ENCODE measurements at regions not wholly inside any gene's neighbourhood (a gene's known extent, or its start where the extent isn't known, plus 50 kb on each side); places are given as distances from the start of the nearest gene placed in this dataset.

DNA sequence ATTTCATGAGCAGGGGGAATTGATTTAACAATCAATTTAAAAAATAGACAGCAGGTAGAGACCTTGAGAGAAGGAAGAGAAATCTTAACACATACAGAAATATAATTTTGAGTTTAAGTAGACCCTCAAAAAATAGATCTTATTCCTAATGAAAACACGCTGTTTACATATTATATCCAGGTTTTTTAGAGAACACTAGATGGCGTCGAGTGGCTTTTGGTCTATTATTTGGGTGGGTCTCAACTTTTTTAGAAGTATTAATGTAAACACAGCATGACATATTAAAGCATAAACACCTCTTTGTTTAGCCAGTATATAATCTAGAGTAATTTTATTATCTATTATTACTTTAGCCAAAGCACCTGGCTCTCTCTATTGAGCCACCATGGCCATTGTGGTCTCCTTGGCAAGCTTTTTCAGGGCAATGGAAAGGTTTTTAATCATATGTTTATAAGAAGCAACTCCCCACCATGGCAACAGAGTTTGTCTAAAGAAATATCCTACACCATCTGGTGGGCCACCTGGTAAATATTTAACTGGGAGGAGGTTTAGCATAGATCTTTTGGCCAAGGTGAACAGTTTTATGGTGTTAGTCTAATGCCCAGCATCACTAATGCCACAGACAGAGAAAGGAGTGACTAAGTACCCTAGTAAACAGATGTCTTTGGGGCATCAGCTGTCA is 59.7 kb upstream of the PRSS1 start:
- intact Hi-C loops (cut with DNase I; ENCODE audit: low total_unique reads), result no loop called here
- no peak for DNase-seq
- TF ChIP-seq POLR2A (IDR thresholded peaks at IDR 0.05), result no peak
- TF ChIP-seq, protein P1, sequence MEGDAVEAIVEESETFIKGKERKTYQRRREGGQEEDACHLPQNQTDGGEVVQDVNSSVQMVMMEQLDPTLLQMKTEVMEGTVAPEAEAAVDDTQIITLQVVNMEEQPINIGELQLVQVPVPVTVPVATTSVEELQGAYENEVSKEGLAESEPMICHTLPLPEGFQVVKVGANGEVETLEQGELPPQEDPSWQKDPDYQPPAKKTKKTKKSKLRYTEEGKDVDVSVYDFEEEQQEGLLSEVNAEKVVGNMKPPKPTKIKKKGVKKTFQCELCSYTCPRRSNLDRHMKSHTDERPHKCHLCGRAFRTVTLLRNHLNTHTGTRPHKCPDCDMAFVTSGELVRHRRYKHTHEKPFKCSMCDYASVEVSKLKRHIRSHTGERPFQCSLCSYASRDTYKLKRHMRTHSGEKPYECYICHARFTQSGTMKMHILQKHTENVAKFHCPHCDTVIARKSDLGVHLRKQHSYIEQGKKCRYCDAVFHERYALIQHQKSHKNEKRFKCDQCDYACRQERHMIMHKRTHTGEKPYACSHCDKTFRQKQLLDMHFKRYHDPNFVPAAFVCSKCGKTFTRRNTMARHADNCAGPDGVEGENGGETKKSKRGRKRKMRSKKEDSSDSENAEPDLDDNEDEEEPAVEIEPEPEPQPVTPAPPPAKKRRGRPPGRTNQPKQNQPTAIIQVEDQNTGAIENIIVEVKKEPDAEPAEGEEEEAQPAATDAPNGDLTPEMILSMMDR (IDR thresholded peaks at IDR 0.05), result no peak
- Histone ChIP-seq H3K27me3 (no peaks in the 10 kb centered on the region), H3K4me3 (no peak overlapping the region), H3K4me1 (no peaks in the 10 kb centered on the region), H3K9me3 (no peaks in the 10 kb centered on the region), H3K36me3 (no peaks in the 10 kb centered on the region), H3K27ac (no peak overlapping the region)

DNA sequence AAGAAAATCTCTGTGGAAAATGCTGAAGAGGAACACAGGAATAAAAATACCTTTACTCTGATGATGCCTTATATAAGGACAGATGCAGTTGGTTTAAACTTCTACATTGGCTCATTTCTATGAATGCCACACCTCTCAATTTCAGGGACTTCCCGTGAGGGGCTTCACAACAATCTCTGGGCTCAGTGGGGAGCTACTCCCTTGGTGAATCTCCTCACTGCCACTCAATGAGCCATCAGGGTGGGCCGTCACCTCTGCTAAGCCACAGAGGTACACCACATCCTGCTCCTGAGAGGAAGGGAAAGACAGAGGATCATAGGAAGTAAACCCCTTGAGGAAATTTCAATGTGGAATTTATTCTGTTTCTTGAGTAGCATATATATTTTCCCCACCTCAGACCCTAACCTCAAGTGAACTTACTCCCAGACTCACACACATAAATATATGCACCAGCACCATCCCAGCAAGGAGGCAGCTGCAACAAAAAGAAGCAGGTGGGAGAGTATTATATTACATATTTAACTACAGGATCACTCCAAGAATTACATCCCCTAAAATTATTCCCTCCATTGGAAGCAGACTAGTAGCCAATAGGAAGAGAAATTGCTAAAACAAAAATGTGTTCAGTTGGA is 63.3 kb upstream of the PRSS1 start:
- H3K27ac ChIP-seq, result no peak overlapping the region

DNA sequence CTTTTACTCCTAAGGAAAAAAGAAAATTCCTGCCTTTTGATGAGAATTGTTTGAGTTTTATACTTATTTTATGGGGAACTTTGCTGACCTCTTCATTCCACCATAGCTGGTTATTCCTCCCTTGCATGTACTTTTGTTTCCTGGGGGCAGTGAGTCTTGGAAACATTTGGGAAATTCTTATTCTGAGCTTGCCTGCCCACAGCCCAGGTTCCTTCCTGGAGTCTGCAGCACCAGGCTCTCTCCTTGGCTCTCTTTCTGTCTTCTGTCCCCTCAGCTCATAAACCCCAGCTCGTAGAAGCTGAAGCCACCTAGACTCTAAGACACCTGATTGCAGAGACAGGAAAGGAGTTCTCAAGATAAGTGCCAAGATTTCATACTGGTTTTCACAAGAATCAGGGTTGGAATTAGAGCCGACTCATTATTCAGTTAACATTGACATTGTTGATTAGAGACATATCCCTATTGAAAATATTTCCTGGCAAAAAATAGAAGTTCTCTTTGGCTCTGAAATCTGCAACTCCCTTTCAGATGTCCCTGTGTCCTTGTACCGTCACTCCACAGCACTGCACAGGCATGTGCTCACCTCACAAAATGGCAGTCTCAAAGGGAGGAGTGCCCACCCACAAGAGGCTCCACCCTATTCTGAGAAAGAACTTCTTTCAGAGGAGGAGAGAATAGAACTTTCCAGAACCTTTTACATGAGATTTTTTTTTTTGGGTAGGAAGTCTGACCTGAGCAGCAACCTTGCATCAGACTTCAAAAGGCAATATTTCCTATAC is 67.8 kb upstream of the PRSS1 start:
- TF ChIP-seq, protein P1 (IDR thresholded peaks at IDR 0.05), result no peak
- TF ChIP-seq POLR2A (IDR thresholded peaks at IDR 0.05), result no peak
- Histone ChIP-seq H3K4me3 (no peak overlapping the region), H3K36me3 (no peaks in the 10 kb centered on the region), H3K4me1 (no peaks in the 10 kb centered on the region), H3K27ac (no peak overlapping the region), H3K9me3 (no peaks in the 10 kb centered on the region), H3K27me3 (no peaks in the 10 kb centered on the region)
- intact Hi-C loops (cut with DNase I; ENCODE audit: low total_unique reads), result no loop called here
- DNase-seq, result no peak

More for the DNA sequence above, 63.3 kb upstream of the PRSS1 start:
- Histone ChIP-seq H3K27me3 (no peaks in the 10 kb centered on the region), H3K4me3 (no peak overlapping the region), H3K4me1 (no peaks in the 10 kb centered on the region), H3K9me3 (no peaks in the 10 kb centered on the region), H3K36me3 (no peaks in the 10 kb centered on the region)
- no peak for DNase-seq
- intact Hi-C loops (cut with DNase I; ENCODE audit: low total_unique reads), result no loop called here
- TF ChIP-seq, protein P1 (IDR thresholded peaks at IDR 0.05), result no peak
- TF ChIP-seq POLR2A (IDR thresholded peaks at IDR 0.05), result no peak

DNA sequence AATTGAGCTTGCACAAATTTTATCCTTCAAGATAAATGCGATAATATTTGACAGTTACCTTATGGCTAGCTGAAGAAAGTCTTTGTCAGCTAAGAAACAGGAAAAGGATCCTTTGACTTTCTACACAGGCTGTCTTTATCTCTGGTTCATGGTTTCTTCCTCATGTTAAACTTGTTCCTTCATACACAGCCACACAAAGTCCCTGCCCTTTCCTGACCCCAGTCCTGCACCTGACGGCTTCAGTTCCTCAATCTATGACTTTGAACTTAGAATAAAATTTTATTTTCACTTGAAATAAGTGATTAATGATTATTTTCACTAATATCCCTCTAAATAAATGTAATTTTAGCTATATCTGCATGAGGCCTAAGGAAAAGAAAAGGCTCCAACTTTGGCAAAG is 77.8 kb upstream of the PRSS1 start:
- Histone ChIP-seq H3K4me1 (no peaks in the 10 kb centered on the region), H3K27me3 (no peaks in the 10 kb centered on the region), H3K9me3 (no peaks in the 10 kb centered on the region), H3K36me3 (no peaks in the 10 kb centered on the region), H3K27ac (no peak overlapping the region), H3K4me3 (no peak overlapping the region)
- intact Hi-C loops (cut with DNase I; ENCODE audit: low total_unique reads), result no loop called here
- DNase-seq, result no peak
- TF ChIP-seq POLR2A (IDR thresholded peaks at IDR 0.05), result no peak
- TF ChIP-seq, protein P1 (IDR thresholded peaks at IDR 0.05), result no peak

DNA sequence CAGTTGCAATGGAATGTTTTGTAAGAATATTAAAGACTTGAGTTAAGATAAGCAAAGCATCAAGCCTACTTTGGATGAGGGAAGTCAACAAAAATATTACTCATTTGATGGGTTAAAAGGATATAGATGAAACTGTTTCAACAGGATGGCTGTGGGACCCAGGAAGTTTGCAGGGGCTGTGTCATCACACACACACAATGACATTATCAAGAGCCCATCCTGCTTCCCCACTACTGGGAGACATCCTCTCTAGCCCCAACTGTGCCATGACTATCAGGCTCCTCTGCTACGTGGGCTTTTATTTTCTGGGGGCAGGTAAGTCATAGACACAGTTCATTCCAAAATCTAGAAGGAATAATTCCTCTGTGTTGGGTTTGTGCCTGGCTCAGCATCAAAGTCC is 78.8 kb upstream of the PRSS1 start:
- H3K27me3 ChIP-seq, result no peaks in the 10 kb centered on the region
- no peaks in the 10 kb centered on the region for H3K36me3 ChIP-seq
- no peaks in the 10 kb centered on the region for H3K4me1 ChIP-seq
- TF ChIP-seq, protein P1 (IDR thresholded peaks at IDR 0.05), result no peak
- TF ChIP-seq POLR2A (IDR thresholded peaks at IDR 0.05), result no peak
- no peak for DNase-seq
- H3K27ac ChIP-seq, result no peak overlapping the region
- intact Hi-C loops (cut with DNase I; ENCODE audit: low total_unique reads), result no loop called here
- no peak overlapping the region for H3K4me3 ChIP-seq
- no peaks in the 10 kb centered on the region for H3K9me3 ChIP-seq
